Pancreas (tissue), 10 donors: ENCODE measurements at regions not wholly inside any gene's neighbourhood (a gene's known extent, or its start where the extent isn't known, plus 50 kb on each side); places are given as distances from the start of the nearest gene placed in this dataset.
"Not testable (repeated sequence)": the region's sequence is repeated elsewhere in the genome, so short reads cannot be mapped to it uniquely, and the experiment has no call there.

Source experiments
- ATAC-seq, 4 donors: fragments of 200-7000 bp; cut with Tn5 transposase; one replicate each; pipeline versions ENCODE4 v1.8.0 to v1.9.1; 2020; ENCODE audit warnings: mild to moderate bottlenecking in 4 of 4, moderate library complexity in 4 of 4
- DNase-seq, 6 donors: peaks; one replicate each; pipeline ENCODE4 v3.0.0-alpha.2; 2020
- FAIRE-seq: peaks from 2 replicates; lab custom pipeline; 2012; peaks lifted over from hg19 to GRCh38; lab: Jason Lieb, UNC
- H3K27ac ChIP-seq, 4 donors: fragments of 200-600 bp; sonication (generic); 1 replicate in 3 of 4; 2 replicates in 1 of 4; pipeline versions ENCODE4 v1.5.0 to v1.8.0; 2020
- H3K27me3 ChIP-seq, 4 donors: fragments of 200-600 bp; one replicate each; pipeline ENCODE4 v1.8.0; 2021
- H3K36me3 ChIP-seq, 3 donors: fragments of 200-600 bp; sonication (generic) in 1 of 3; one replicate each; pipeline versions ENCODE4 v1.5.0 to v1.8.0; 2020 to 2021
- H3K4me1 ChIP-seq, 3 donors: fragments of 200-600 bp; one replicate each; pipeline ENCODE4 v1.8.0; 2021
- H3K4me3 ChIP-seq, 4 donors: fragments of 200-600 bp; sonication (generic) in 2 of 4; one replicate each; pipeline versions ENCODE4 v1.5.0 to v1.8.0; 2020 to 2021
- H3K9me3 ChIP-seq, 4 donors: fragments of 200-600 bp; one replicate each; pipeline ENCODE4 v1.8.0; 2021
- CTCF ChIP-seq, 4 donors: fragments of 200-600 bp; sonication (generic) in 3 of 4; IDR thresholded peaks; one replicate each; pipeline versions ENCODE4 v1.5.0 to v1.8.0; 2021; ENCODE audit warnings: antibody characterized with exemption in 4 of 4
- WGBS, 2 donors: extraction: QIAGEN DNeasy Blood & Tissue Kit; methylation state at CpG; one replicate each; pipeline ENCODE4 v1.1.7; 2013; 5-methylcytosine and 5-hydroxymethylcytosine counted together
- intact Hi-C, 3 donors: fragments of 100-400 bp; cut with DNase I; formaldehyde crosslinking; loops; one replicate each; pipeline versions ENCODE4 v1.11.1 to v1.14.2; 2022
- donor health status: healthy with polysubstance abuse.
- donor health status: DM: no; HTN: no; CAD: no; lungs with moderate emphysema.
- donor health status: DM: no; HTN: no; CAD: no.
- donor health status: control.
- donor health status: control.
- donor health status: Bipolar disorder and iron deficiency.
- donor health status: DM: yes; HTN: yes; CAD: no.
- donor health status: DM: no; HTN: no; CAD: no.
- donor health status: DM: no; HTN: no; CAD: no.
- donor health status: DM: yes; HTN: yes; CAD: no.

DNA sequence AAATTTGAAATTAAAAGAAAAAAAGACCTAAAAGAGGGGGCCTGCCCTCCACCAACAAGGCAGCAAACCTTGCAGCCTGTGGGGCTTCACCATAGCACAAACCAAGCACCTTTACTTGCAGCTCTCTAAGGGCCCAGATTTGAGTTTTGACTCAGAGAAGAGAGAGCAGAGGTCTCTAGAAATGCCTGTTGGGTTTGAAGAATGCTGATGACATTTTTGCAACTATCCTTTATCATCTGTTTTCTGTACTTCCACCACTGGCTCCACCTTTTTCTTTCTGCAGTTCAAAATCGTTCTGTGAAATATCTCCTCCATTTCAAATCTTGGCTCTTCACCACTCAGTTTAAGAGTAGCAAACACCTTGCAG is 83.8 kb upstream of the HMGA2 start:
- Histone ChIP-seq H3K27ac (no peak overlapping the region), H3K4me3 (no peak overlapping the region), H3K4me1 (no peaks in the 10 kb centered on the region), H3K36me3 (no peaks in the 10 kb centered on the region), H3K27me3 (peaks cover 0 to 8% (median 0%) of the 10 kb centered on the region in 4 donors), H3K9me3 (no peaks in the 10 kb centered on the region)
- DNase-seq, result no peak
- ATAC-seq, result no peak
- TF ChIP-seq CTCF (IDR thresholded peaks at IDR 0.05), result no peak
- intact Hi-C loops, result no loop called here
- no peak for FAIRE-seq
- WGBS, 2 donors, result 8 to 13% methylated on average over 1 of the region's 1 CpG

DNA sequence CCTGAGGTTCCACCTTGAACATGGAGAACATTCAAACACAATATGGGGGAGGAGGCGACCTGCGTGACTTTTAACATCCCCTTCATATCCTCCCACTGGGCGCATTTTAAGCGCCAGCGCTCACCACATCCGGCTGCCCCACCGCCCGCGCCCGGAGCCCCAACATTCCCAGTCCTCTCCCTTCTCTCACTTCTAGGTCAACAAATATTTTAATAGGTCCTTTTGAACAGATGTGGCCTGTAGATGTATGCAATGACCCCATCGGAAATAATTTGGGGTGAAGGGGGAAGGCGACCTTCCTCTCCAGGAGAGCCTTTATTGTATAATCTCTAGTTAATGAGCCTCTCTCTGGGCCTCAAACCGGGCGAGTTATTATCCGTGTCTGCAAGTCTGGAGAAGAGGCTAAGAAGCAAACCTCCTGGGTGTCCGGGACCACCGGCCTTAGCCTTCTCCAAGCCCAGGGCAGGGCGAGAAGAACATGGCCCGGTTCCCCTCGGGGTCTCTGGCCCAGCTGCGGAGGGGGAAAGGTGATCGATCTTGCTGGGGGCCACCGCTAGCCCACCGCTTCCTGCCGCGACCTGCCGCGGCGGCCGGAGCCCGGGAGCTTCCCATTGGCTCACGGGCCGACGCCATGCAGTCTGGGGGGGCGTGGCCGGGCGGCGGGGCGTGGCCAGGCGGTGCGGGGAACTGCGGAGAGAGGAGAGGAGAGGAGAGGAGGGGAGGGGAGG is 83.2 kb upstream of the HMGA2 start:
- peak overlapping the region; percentile 38 to 67 (median 54) for H3K4me3 ChIP-seq
- FAIRE-seq, result no peak

GRCh38 chr12:65741656-65742017 is 82.6 kb upstream of the HMGA2 start:
- Histone ChIP-seq H3K4me1 (no peaks in the 10 kb centered on the region), H3K4me3 (peak overlapping the region; percentile 38 to 67 (median 54)), H3K27ac (no peak overlapping the region), H3K27me3 (peaks cover 0 to 8% (median 0%) of the 10 kb centered on the region in 4 donors), H3K36me3 (no peaks in the 10 kb centered on the region), H3K9me3 (no peaks in the 10 kb centered on the region)
- DNase-seq (peak in 2 of 6 donors; percentile 61 to 68), FAIRE-seq (no peak), ATAC-seq (peak; percentile 25 to 55 (median 40))
- 0 to 1% methylated on average over 14 to 35 of the region's 35 CpGs for WGBS, 2 donors
- no peak for TF ChIP-seq CTCF (IDR thresholded peaks at IDR 0.05)
- intact Hi-C loops, result no loop called here

More for the DNA sequence above, 83.2 kb upstream of the HMGA2 start:
- H3K27ac ChIP-seq, result no peak overlapping the region
- H3K27me3 ChIP-seq, result peaks cover 0 to 8% (median 0%) of the 10 kb centered on the region in 4 donors
- intact Hi-C loops, result no loop called here
- ATAC-seq (peak; percentile 97 to 99 (median 98)), DNase-seq (peak; percentile 70 to 92 (median 82))
- WGBS, 2 donors, result 8 to 11% methylated on average over 32 to 41 of the region's 42 CpGs
- H3K36me3 ChIP-seq, result no peaks in the 10 kb centered on the region
- no peaks in the 10 kb centered on the region for H3K4me1 ChIP-seq
- no peaks in the 10 kb centered on the region for H3K9me3 ChIP-seq
- no peak for TF ChIP-seq CTCF (IDR thresholded peaks at IDR 0.05)

DNA sequence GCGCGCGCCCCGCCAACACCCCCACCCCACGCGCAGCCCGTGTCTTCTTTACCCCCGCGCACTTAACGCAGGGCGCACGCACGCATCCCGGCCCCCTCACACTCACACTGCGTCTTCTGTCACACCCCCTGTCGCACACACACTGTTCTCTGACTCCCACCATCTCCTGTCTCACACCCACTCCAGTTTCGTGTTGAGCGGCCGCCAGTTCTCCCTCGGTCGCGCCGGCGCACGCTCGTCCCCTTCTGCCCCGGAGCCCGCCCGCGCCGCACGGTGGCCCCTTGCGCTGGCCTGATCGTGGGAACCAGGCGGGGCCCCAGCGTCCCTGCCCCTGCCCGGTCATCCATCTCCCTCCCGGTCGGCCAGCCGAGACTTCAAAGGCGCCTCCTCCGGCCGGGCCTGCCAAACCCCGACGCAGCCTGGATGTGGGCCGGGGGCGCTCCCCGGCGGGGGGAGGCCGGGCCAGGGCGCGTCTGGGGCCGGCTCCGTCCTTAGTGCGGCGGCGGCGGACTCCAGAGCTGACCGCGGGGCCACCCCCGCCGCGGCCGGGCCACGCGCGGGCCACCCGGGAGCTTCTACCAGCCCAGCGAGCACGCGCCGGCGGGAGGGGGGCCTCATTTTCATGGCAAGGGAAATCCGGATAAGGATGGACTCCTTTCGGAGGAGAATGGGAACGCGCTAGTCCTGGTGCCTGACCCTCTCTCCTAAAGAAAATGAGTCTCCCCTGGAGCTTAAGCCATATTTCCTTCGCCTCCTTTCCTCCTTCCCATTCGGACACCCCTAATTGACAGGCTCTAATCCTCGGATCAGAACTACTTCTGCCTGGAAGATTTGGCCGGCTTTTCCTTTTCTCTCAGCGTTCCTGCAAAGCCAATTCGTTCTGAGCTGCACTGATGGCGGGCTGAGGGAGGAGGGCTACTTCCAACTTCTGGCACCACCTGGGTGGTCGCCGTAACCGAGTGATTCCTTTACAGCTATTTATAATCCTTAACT is 82.0 kb upstream of the HMGA2 start:
- peaks cover 0 to 8% (median 0%) of the 10 kb centered on the region in 4 donors for H3K27me3 ChIP-seq
- ATAC-seq, result peak; percentile 36 to 67 (median 62)
- FAIRE-seq, result no peak
- no peaks in the 10 kb centered on the region for H3K36me3 ChIP-seq
- intact Hi-C loops, result no loop called here
- no peaks in the 10 kb centered on the region for H3K4me1 ChIP-seq
- no peak for TF ChIP-seq CTCF (IDR thresholded peaks at IDR 0.05)
- no peaks in the 10 kb centered on the region for H3K9me3 ChIP-seq
- peak overlapping the region; percentile 38 to 67 (median 54) for H3K4me3 ChIP-seq
- WGBS, 2 donors, result 12% methylated on average over 82 to 87 of the region's 87 CpGs
- peak in 3 of 6 donors; percentile 18 to 78 (median 68) for DNase-seq
- no peak overlapping the region for H3K27ac ChIP-seq

- 91 to 98% methylated on average over 30 of the region's 30 CpGs for WGBS, 2 donors
- H3K27me3 ChIP-seq, FAIRE-seq, intact Hi-C loops, H3K4me1 ChIP-seq, H3K27ac ChIP-seq, H3K36me3 ChIP-seq, ATAC-seq, H3K9me3 ChIP-seq, H3K4me3 ChIP-seq: not testable (repeated sequence)
- peak in 1 of 6 donors; percentile 60 for DNase-seq
Measured at GRCh38 chr12:65744236-65744840, 79.9 kb upstream of the HMGA2 start.
